Caco-2 (cell line): ENCODE measurements at regions not wholly inside any gene's neighbourhood (a gene's known extent, or its start where the extent isn't known, plus 50 kb on each side); places are given as distances from the start of the nearest gene placed in this dataset.
A peak's percentile ranks its signal among the peaks of the same experiment; 100 is the strongest.

Source experiments
- BruUV-seq: library from RNA; stranded (reverse); fragments of 400-500 nt; replicated peaks from 2 replicates; lab custom pipeline; 2021; lab: Mats Ljungman, UMichigan
- CTCF ChIA-PET: fragments of 300-600 bp; sonication (Branson Sonifier 250); formaldehyde crosslinking; loops from one replicate; lab custom pipeline; 2022; ENCODE audit warnings: antibody characterized with exemption; lab: Charles Lee
- POLR2A ChIA-PET: fragments of 300-600 bp; sonication (Branson Sonifier 250); formaldehyde crosslinking; loops from one replicate; lab custom pipeline; 2022; ENCODE audit warnings: antibody characterized with exemption; lab: Charles Lee
- DNase-seq, 2 experiments: peaks; one replicate each; pipeline versions ENCODE4 v3.0.0 to v3.0.0-alpha.2; 2020 to 2022
- H3K27me3 ChIP-seq: replicated peaks from 2 replicates; pipeline ENCODE4 v1.6.0; 2011; ENCODE audit warnings: low read length; ENCODE audit not compliant: control insufficient read depth, insufficient read depth
- H3K36me3 ChIP-seq: 2 replicates; pipeline ENCODE4 v1.5.1; 2011; ENCODE audit warnings: low read length; ENCODE audit not compliant: control insufficient read depth, insufficient read depth
- H3K4me1 ChIP-seq: fragments of 250-450 bp; sonication (Bioruptor Pico); 2 replicates; pipeline ENCODE4 v1.5.1; 2020; ENCODE audit warnings: mild to moderate bottlenecking
- H3K4me3 ChIP-seq: 2 replicates; pipeline ENCODE4 v1.5.1; 2011; ENCODE audit warnings: low read depth, mild to moderate bottlenecking, control low read depth, low read length
- H3K9me3 ChIP-seq: fragments of 250-450 bp; sonication (Bioruptor Pico); 2 replicates; pipeline ENCODE4 v1.5.1; 2020; ENCODE audit warnings: mild to moderate bottlenecking, moderate library complexity
- H3K27ac Mint-ChIP-seq: one replicate; pipeline ENCODE4 v1.8.0; 2022; ENCODE audit warnings: mixed read lengths; ENCODE audit not compliant: unreplicated experiment
- H3K27me3 Mint-ChIP-seq: one replicate; pipeline ENCODE4 v1.8.0; 2022; ENCODE audit warnings: mixed read lengths; ENCODE audit not compliant: insufficient read depth, unreplicated experiment
- H3K36me3 Mint-ChIP-seq: one replicate; pipeline ENCODE4 v1.8.0; 2022; ENCODE audit warnings: mild to moderate bottlenecking, mixed read lengths; ENCODE audit not compliant: insufficient read depth, unreplicated experiment
- H3K4me1 Mint-ChIP-seq: one replicate; pipeline ENCODE4 v1.8.0; 2022; ENCODE audit warnings: low read depth, mixed read lengths; ENCODE audit not compliant: unreplicated experiment
- H3K4me3 Mint-ChIP-seq: one replicate; pipeline ENCODE4 v1.8.0; 2022; ENCODE audit warnings: mild to moderate bottlenecking, moderate library complexity, mixed read lengths; ENCODE audit not compliant: unreplicated experiment
- H3K9me3 Mint-ChIP-seq: one replicate; pipeline ENCODE4 v1.8.0; 2022; ENCODE audit warnings: mixed read lengths; ENCODE audit not compliant: unreplicated experiment
- intact Hi-C: fragments of 100-400 bp; cut with micrococcal nuclease; formaldehyde crosslinking; loops from one replicate; pipeline ENCODE4 v1.10.0; 2022; ENCODE audit not compliant: unreplicated experiment
- TF ChIP-seq, protein P1 (sequence below), 2 experiments: fragments of 200-600 bp in 1 of 2; IDR thresholded peaks; 1 replicate in 1 of 2; 2 replicates in 1 of 2; pipeline versions ENCODE4 v1.5.1 to v1.8.0; 2011 to 2022; ENCODE audit warnings: antibody characterized with exemption in 1 of 2, control low read depth in 1 of 2, inconsistent platforms in 1 of 2, low read depth in 1 of 2, low read length in 1 of 2, mild to moderate bottlenecking in 1 of 2, moderate library complexity in 1 of 2; ENCODE audit not compliant: insufficient read depth in 1 of 2, severe bottlenecking in 1 of 2, unreplicated experiment in 1 of 2

DNA sequence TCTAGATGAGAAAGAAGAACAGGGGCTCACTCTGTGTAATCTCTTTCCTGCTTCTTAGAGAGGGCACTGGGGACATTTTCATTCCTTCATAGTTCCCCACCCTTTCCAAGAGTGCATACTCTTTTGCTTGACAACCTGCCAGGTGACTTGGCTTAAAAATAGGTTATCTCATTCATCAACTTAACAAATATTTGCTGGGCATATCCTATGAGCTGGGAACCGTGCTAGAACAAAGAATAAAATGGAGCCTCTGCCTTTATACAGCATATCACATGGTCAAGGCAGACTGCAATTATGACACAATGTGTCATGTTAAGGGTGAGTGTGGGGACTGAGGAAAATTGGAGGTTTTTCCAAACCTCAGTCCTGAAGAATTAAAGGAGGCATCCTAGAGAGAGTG is 209.8 kb upstream of the FOXA2 start:
- CTCF ChIA-PET: interaction anchor here (0.9 to 1.3 kb wide), 3 partner anchors 57 to 546 kb away, joined by 3 to 5 read pairs (median 4); no protein-coding TSS in a partner anchor
- Histone ChIP-seq H3K36me3 (no peaks in the 10 kb centered on the region), H3K4me3 (no peak overlapping the region), H3K9me3 (no peaks in the 10 kb centered on the region; the same call in 1 of the 2 replicates), H3K27me3 (no peaks in the 10 kb centered on the region), H3K4me1 (peaks cover 60% of the 10 kb centered on the region)
- BruUV-seq: no TSS peak
- POLR2A ChIA-PET: interaction anchor here (1.3 kb wide), 1 partner anchor 556 kb away, joined by 3 read pairs; the partner anchor contains the start of gene NXT1
- Mint-ChIP-seq H3K4me1 (peaks cover 27% of the 10 kb centered on the region), H3K36me3 (peaks cover 5% of the 10 kb centered on the region), H3K9me3 (peaks cover 13% of the 10 kb centered on the region), H3K27ac (peak overlapping the region; percentile 91), H3K4me3 (peak overlapping the region; percentile 41), H3K27me3 (no peaks in the 10 kb centered on the region)
- TF ChIP-seq, protein P1, sequence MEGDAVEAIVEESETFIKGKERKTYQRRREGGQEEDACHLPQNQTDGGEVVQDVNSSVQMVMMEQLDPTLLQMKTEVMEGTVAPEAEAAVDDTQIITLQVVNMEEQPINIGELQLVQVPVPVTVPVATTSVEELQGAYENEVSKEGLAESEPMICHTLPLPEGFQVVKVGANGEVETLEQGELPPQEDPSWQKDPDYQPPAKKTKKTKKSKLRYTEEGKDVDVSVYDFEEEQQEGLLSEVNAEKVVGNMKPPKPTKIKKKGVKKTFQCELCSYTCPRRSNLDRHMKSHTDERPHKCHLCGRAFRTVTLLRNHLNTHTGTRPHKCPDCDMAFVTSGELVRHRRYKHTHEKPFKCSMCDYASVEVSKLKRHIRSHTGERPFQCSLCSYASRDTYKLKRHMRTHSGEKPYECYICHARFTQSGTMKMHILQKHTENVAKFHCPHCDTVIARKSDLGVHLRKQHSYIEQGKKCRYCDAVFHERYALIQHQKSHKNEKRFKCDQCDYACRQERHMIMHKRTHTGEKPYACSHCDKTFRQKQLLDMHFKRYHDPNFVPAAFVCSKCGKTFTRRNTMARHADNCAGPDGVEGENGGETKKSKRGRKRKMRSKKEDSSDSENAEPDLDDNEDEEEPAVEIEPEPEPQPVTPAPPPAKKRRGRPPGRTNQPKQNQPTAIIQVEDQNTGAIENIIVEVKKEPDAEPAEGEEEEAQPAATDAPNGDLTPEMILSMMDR (IDR thresholded peaks at IDR 0.05; ENCODE audit: insufficient read depth in 1 of 2, low read depth in 1 of 2, low read length in 1 of 2, severe bottlenecking in 1 of 2, unreplicated experiment in 1 of 2): no peak
- peak; percentile 62 to 69 for DNase-seq
- intact Hi-C loops: loop anchor here (1.0 kb wide), 3 partner anchors 13 to 26 kb away; no protein-coding TSS in a partner anchor

DNA sequence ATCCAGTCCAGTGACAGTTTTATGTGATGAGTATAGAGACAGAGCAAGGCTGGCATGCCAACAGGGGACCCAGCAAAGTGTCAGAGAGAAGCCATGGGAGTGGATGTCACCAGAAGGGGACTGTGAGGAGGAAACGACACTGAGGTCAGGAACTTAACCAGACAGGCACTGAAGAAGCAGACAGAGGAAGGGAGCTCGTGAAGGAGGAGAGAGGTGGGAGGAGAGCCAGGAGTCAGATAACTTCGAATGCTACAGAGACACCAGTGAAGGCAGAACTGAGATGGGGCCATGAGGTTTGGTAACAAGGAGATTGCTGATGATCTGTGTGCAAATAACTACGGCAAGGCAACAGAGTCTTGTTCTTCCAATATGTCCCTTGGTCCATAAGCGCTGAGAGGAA is 211.1 kb upstream of the FOXA2 start:
- H3K36me3 Mint-ChIP-seq: peaks cover 5% of the 10 kb centered on the region
- Histone ChIP-seq H3K9me3 (no peaks in the 10 kb centered on the region; the same call in 1 of the 2 replicates), H3K36me3 (no peaks in the 10 kb centered on the region), H3K4me3 (no peak overlapping the region), H3K4me1 (peaks cover 52% of the 10 kb centered on the region), H3K27me3 (no peaks in the 10 kb centered on the region)
- TF ChIP-seq, protein P1 (IDR thresholded peaks at IDR 0.05; ENCODE audit: insufficient read depth in 1 of 2, low read depth in 1 of 2, low read length in 1 of 2, severe bottlenecking in 1 of 2, unreplicated experiment in 1 of 2): no peak
- peak overlapping the region; percentile 11 for H3K4me3 Mint-ChIP-seq
- peaks cover 13% of the 10 kb centered on the region for H3K9me3 Mint-ChIP-seq
- ChIA-PET POLR2A (no interaction called here), CTCF (interaction anchor here (0.7 to 1.2 kb wide), 3 partner anchors 12 to 104 kb away, joined by 3 to 4 read pairs (median 3); no protein-coding TSS in a partner anchor)
- no peak for DNase-seq
- intact Hi-C loops: no loop called here
- H3K27ac Mint-ChIP-seq: peak overlapping the region; percentile 91
- no peaks in the 10 kb centered on the region for H3K27me3 Mint-ChIP-seq
- BruUV-seq: TSS peak; percentile 65
- H3K4me1 Mint-ChIP-seq: peaks cover 24% of the 10 kb centered on the region

DNA sequence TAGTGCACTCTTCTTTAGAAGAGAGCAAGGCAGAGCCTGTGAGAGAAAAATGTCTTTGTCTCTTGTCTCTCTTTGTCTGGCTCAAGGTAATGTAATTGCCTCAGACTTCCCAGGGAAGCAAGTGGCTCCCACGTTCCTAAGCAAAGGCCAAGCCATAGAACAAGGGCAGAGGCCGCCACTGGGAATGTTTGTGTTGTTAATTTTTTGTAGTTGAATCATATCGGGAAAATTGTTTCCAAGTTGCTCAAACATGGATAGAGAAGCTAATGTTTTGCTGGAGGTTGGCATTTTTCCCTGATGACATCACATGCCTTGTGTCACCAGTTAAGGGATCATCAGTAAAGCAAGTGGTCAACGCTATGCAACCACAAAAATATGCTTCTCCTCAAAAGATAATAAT is 211.5 kb upstream of the FOXA2 start:
- CTCF ChIA-PET: interaction anchor here (0.7 to 1.2 kb wide), 2 partner anchors 11 to 31 kb away, joined by 3 to 4 read pairs; no protein-coding TSS in a partner anchor
- no peak overlapping the region for H3K4me3 ChIP-seq
- Mint-ChIP-seq H3K27me3 (no peaks in the 10 kb centered on the region), H3K36me3 (peaks cover 5% of the 10 kb centered on the region), H3K27ac (peak overlapping the region; percentile 91), H3K4me1 (peaks cover 28% of the 10 kb centered on the region), H3K4me3 (peak overlapping the region; percentile 11), H3K9me3 (peaks cover 13% of the 10 kb centered on the region)
- peaks cover 52% of the 10 kb centered on the region for H3K4me1 ChIP-seq
- no peaks in the 10 kb centered on the region for H3K27me3 ChIP-seq
- peak; percentile 73 to 86 for DNase-seq
- TF ChIP-seq, protein P1 (IDR thresholded peaks at IDR 0.05; ENCODE audit: insufficient read depth in 1 of 2, low read depth in 1 of 2, low read length in 1 of 2, severe bottlenecking in 1 of 2, unreplicated experiment in 1 of 2): no peak
- intact Hi-C loops: no loop called here
- H3K9me3 ChIP-seq: no peaks in the 10 kb centered on the region; the same call in 1 of the 2 replicates
- BruUV-seq: no TSS peak
- no peaks in the 10 kb centered on the region for H3K36me3 ChIP-seq
- POLR2A ChIA-PET: interaction anchor here (0.6 kb wide), 2 partner anchors 28 to 555 kb away, joined by 3 read pairs; partner anchors contain the start of gene NXT1
